ENCODE measurements at regions not wholly inside any gene's neighbourhood (a gene's known extent, or its start where the extent isn't known, plus 50 kb on each side); places are given as distances from the start of the nearest gene placed in this dataset.
"Not testable (repeated sequence)": the region's sequence is repeated elsewhere in the genome, so short reads cannot be mapped to it uniquely, and the experiment has no call there.

- DNase-seq (ENCODE audit: low spot score) = no peak
Measured at GRCh38 chr12:67039995-67040860, 228.9 kb upstream of the CAND1 start.

GRCh38 chr12:67040861-67041137, 228.4 kb upstream of the CAND1 start:
- no peak for DNase-seq (ENCODE audit: low spot score)

GRCh38 chr12:67042697-67043131, 226.4 kb upstream of the CAND1 start:
- DNase-seq (ENCODE audit: low spot score) = no peak

- DNase-seq (ENCODE audit: low spot score) = no peak
Measured at GRCh38 chr12:67043771-67044170, 225.4 kb upstream of the CAND1 start.

GRCh38 chr12:67045650-67046049, 223.5 kb upstream of the CAND1 start:
- DNase-seq (ENCODE audit: low spot score) = no peak

- DNase-seq (ENCODE audit: low spot score) = no peak
Measured at GRCh38 chr12:67046062-67046461, 223.1 kb upstream of the CAND1 start.

- no peak for DNase-seq (ENCODE audit: low spot score)
Measured at GRCh38 chr12:67047634-67048033, 221.5 kb upstream of the CAND1 start.

- no peak for DNase-seq (ENCODE audit: low spot score)
Measured at GRCh38 chr12:67048371-67048770, 220.8 kb upstream of the CAND1 start.

- not testable (repeated sequence) for DNase-seq (ENCODE audit: low spot score)
Measured at GRCh38 chr12:67049199-67049598, 220.0 kb upstream of the CAND1 start.

- no peak for DNase-seq (ENCODE audit: low spot score)
Measured at GRCh38 chr12:67052981-67053380, 216.2 kb upstream of the CAND1 start.

GRCh38 chr12:67056329-67056728, 212.8 kb upstream of the CAND1 start:
- no peak for DNase-seq (ENCODE audit: low spot score)

GRCh38 chr12:67057072-67057471, 212.1 kb upstream of the CAND1 start:
- no peak for DNase-seq (ENCODE audit: low spot score)

GRCh38 chr12:67062193-67062592, 207.0 kb upstream of the CAND1 start:
- no peak for DNase-seq (ENCODE audit: low spot score)

GRCh38 chr12:67067453-67068203, 201.5 kb upstream of the CAND1 start:
- DNase-seq (ENCODE audit: low spot score) = no peak

GRCh38 chr12:67068204-67068731, 200.9 kb upstream of the CAND1 start:
- no peak for DNase-seq (ENCODE audit: low spot score)

GRCh38 chr12:67068761-67069450, 200.3 kb upstream of the CAND1 start:
- DNase-seq (ENCODE audit: low spot score) = no peak

GRCh38 chr12:67069451-67070306, 199.5 kb upstream of the CAND1 start:
- no peak for DNase-seq (ENCODE audit: low spot score)

GRCh38 chr12:67070307-67070600, 198.9 kb upstream of the CAND1 start:
- DNase-seq (ENCODE audit: low spot score) = no peak

GRCh38 chr12:67070604-67071003, 198.6 kb upstream of the CAND1 start:
- no peak for DNase-seq (ENCODE audit: low spot score)

GRCh38 chr12:67072281-67072680, 196.9 kb upstream of the CAND1 start:
- not testable (repeated sequence) for DNase-seq (ENCODE audit: low spot score)

GRCh38 chr12:67073336-67073735, 195.8 kb upstream of the CAND1 start:
- DNase-seq (ENCODE audit: low spot score) = no peak

GRCh38 chr12:67074072-67074471, 195.1 kb upstream of the CAND1 start:
- no peak for DNase-seq (ENCODE audit: low spot score)

Data from hematopoietic multipotent progenitor cell treated with erythropoietin and hydrocortisone succinate and interleukin-3 and kit ligand, for 15 days (in vitro differentiated cells).